Colonic mucosa (tissue), 4 donors: ENCODE measurements at regions not wholly inside any gene's neighbourhood (a gene's known extent, or its start where the extent isn't known, plus 50 kb on each side); places are given as distances from the start of the nearest gene placed in this dataset.

ENCODE experiments used
- DNase-seq: peaks from one replicate; pipeline ENCODE4 v3.0.0-alpha.2; 2020
- H3K27ac ChIP-seq: fragments of 200-600 bp; one replicate; pipeline ENCODE4 v1.8.0; 2021
- H3K27me3 ChIP-seq: fragments of 200-600 bp; one replicate; pipeline ENCODE4 v1.8.0; 2021
- H3K36me3 ChIP-seq: fragments of 200-600 bp; one replicate; pipeline ENCODE4 v1.8.0; 2021
- H3K4me1 ChIP-seq: fragments of 200-600 bp; one replicate; pipeline ENCODE4 v1.8.0; 2021; ENCODE audit warnings: mild to moderate bottlenecking
- H3K4me3 ChIP-seq: fragments of 200-600 bp; one replicate; pipeline ENCODE4 v1.8.0; 2021
- H3K9ac ChIP-seq, 2 donors: one replicate each; pipeline ENCODE4 v1.7.0; 2013; ENCODE audit warnings: control low read depth in 2 of 2, low read depth in 2 of 2, low read length in 2 of 2
- H3K9me3 ChIP-seq: fragments of 200-600 bp; one replicate; pipeline ENCODE4 v1.8.0; 2021
- intact Hi-C: fragments of 100-400 bp; cut with DNase I; formaldehyde crosslinking; loops from one replicate; pipeline ENCODE4 v1.14.1; 2022
- TF ChIP-seq, protein P1 (sequence below): fragments of 200-600 bp; IDR thresholded peaks from one replicate; pipeline ENCODE4 v1.8.0; 2022; ENCODE audit warnings: antibody characterized with exemption, mild to moderate bottlenecking
- donor health status: healthy.
- donor health status: DM: no; HTN: no; CAD: no.
- donor health status: DM: no; HTN: no; CAD: no.

DNA sequence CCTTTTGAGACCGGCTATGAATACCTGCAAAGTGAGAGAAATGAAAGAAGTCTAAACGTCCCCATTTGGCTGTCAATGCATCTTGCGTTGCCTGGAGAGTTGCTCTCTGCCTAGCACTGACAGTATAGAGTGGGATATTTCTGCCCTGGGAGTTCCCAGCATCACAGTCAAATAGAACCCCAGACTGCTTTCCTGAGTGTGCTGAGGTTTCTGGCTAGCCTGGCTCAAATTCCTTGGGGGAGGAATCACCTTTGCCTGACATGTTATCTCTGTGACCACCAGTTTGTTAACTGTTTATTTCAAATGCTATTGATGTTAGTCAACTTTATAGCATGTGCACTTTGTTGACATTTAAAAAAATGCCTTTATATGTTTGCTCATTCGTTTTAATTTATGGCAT is 212.0 kb upstream of the FAM78B start:
- DNase-seq, result no peak
- Histone ChIP-seq H3K4me3 (no peak overlapping the region), H3K36me3 (no peaks in the 10 kb centered on the region), H3K9me3 (no peaks in the 10 kb centered on the region), H3K27me3 (no peaks in the 10 kb centered on the region), H3K4me1 (no peaks in the 10 kb centered on the region), H3K9ac (no peak overlapping the region), H3K27ac (no peak overlapping the region)
- intact Hi-C loops, result no loop called here
- TF ChIP-seq, protein P1, sequence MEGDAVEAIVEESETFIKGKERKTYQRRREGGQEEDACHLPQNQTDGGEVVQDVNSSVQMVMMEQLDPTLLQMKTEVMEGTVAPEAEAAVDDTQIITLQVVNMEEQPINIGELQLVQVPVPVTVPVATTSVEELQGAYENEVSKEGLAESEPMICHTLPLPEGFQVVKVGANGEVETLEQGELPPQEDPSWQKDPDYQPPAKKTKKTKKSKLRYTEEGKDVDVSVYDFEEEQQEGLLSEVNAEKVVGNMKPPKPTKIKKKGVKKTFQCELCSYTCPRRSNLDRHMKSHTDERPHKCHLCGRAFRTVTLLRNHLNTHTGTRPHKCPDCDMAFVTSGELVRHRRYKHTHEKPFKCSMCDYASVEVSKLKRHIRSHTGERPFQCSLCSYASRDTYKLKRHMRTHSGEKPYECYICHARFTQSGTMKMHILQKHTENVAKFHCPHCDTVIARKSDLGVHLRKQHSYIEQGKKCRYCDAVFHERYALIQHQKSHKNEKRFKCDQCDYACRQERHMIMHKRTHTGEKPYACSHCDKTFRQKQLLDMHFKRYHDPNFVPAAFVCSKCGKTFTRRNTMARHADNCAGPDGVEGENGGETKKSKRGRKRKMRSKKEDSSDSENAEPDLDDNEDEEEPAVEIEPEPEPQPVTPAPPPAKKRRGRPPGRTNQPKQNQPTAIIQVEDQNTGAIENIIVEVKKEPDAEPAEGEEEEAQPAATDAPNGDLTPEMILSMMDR, result no peak

DNA sequence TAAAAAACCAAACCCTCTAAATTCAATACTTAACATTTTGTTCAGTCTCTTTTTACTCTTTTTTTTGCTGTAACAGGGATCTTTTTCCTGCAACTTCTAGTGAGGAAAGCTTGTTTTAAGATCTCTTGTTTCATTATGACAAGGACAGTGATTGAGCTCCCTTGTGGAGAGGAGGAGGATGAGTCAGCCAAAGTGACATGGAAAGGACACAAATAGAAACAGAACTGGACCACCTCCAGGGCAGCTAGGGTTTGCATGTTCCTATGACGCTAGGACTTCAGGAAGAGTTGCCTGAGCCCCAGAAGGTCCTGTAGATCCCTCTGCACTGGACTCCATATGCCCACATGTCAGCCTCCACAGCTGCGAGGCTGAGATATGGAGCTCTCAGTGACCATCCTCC is 212.6 kb upstream of the FAM78B start:
- DNase-seq, result no peak
- Histone ChIP-seq H3K27ac (no peak overlapping the region), H3K9me3 (no peaks in the 10 kb centered on the region), H3K27me3 (no peaks in the 10 kb centered on the region), H3K36me3 (no peaks in the 10 kb centered on the region), H3K4me3 (no peak overlapping the region), H3K9ac (no peak overlapping the region), H3K4me1 (no peaks in the 10 kb centered on the region)
- TF ChIP-seq, protein P1, result no peak
- intact Hi-C loops, result no loop called here

DNA sequence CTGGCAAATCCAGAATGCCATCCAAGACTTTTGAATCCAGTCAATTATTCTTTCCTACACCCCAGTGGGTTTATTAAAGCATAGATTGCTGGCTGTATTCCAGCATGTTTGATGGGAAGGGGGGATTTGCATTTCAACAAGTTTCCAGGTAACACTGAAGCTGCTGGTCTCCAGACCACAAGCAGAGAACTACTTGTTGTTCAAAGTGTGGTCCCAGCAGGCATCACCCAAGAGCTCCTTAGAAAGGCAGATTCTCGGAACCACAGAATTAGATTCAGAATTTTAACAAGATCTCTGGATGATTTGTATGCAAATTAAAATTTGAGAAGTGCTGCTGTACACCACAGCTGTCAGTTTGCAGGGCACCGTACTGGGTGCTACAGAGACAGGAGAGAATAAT is 216.3 kb upstream of the FAM78B start:
- H3K36me3 ChIP-seq, result no peaks in the 10 kb centered on the region
- no peaks in the 10 kb centered on the region for H3K9me3 ChIP-seq
- no peak overlapping the region for H3K27ac ChIP-seq
- H3K4me3 ChIP-seq, result no peak overlapping the region
- TF ChIP-seq, protein P1, result no peak
- no peaks in the 10 kb centered on the region for H3K4me1 ChIP-seq
- H3K9ac ChIP-seq, result no peak overlapping the region
- intact Hi-C loops, result no loop called here
- H3K27me3 ChIP-seq, result no peaks in the 10 kb centered on the region
- DNase-seq, result no peak

DNA sequence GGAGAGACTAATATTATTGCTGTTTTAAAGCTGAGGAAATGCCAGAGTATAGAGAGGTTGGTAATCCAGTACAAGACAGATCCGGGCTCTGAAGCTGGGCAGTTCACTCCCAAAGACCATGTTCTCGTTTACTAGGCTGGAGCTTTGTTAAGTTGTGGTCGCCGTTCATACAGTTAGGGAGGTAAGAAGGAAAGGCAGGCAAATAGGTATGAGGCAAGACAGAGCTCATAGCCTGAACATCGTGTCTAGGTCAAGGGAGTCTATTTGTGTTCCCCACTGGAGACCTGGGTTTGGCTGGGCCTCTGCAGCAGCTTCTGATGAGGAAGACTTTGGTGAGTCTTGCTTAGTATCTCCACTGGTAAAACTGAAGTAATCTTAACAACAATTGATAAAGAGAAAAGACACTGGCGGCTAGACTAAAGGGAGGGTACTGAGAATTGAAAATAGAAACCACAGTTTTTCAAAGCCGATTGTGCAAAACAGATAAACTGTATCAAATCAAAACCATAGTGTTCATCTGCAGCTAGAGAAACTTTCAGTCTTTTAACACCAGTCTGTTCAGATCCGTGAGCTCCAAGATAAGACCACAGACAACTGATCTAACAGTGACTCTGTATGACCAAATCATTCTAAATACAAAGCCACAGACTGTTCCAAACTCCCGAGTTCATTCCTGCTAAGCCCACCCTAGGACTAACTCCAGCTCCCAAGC is 217.0 kb upstream of the FAM78B start:
- H3K27me3 ChIP-seq, result no peaks in the 10 kb centered on the region
- no peak for DNase-seq
- H3K9me3 ChIP-seq, result no peaks in the 10 kb centered on the region
- no peak overlapping the region for H3K9ac ChIP-seq
- no peaks in the 10 kb centered on the region for H3K4me1 ChIP-seq
- no peaks in the 10 kb centered on the region for H3K36me3 ChIP-seq
- TF ChIP-seq, protein P1, result no peak
- intact Hi-C loops, result no loop called here
- H3K4me3 ChIP-seq, result no peak overlapping the region
- no peak overlapping the region for H3K27ac ChIP-seq

DNA sequence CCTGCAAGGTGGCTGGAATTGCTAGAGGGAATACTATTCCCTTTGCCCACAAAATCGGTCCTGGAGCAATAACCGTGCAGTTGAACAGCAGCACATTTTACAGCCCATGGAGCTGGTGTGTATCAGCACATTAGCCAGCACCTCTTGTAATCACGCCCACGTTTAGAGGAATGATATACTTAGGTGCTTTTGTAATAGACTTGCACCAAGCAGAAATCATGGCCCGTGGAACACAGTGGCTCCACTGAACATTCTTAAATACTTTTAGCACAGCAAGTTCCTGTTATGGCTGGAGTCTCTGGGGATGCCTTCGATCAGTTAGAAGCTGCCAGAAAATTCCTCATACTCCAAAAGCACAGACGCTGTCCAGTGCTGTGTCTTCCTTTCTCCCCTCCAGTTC is 218.1 kb upstream of the FAM78B start:
- no peaks in the 10 kb centered on the region for H3K9me3 ChIP-seq
- H3K27me3 ChIP-seq, result no peaks in the 10 kb centered on the region
- H3K9ac ChIP-seq, result no peak overlapping the region
- intact Hi-C loops, result no loop called here
- no peaks in the 10 kb centered on the region for H3K36me3 ChIP-seq
- no peak overlapping the region for H3K4me3 ChIP-seq
- H3K4me1 ChIP-seq, result no peaks in the 10 kb centered on the region
- no peak overlapping the region for H3K27ac ChIP-seq
- TF ChIP-seq, protein P1, result no peak
- DNase-seq, result no peak
